ENCODE measurements at regions not wholly inside any gene's neighbourhood (a gene's known extent, or its start where the extent isn't known, plus 50 kb on each side); places are given as distances from the start of the nearest gene placed in this dataset.
"Not testable (repeated sequence)": the region's sequence is repeated elsewhere in the genome, so short reads cannot be mapped to it uniquely, and the experiment has no call there.

DNA sequence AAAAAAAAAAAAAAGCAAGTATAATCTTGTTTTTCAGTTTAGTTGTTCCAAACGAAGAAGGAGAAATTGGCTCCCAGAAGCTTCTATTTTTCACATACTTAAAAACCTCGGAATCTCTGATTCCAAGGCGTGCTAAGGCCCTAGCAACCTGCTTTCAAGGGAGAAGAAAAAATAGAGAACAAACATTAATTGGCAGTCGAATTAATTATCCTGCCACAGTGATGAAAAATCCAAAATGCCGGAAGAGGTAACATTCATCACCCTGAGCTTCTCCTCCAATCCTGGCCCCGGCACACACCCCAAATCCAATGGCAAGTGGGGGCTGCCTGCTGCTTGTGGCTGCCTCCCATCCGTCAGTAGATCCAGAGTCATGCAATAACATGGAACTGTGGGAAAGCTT is 250.2 kb upstream of the CHAC2 start:
- no peaks in the 10 kb centered on the region for H3K27me3 Mint-ChIP-seq
- no peak overlapping the region for H3K27ac Mint-ChIP-seq
- no peaks in the 10 kb centered on the region for H3K4me1 Mint-ChIP-seq
- no peaks in the 10 kb centered on the region for H3K9me3 Mint-ChIP-seq (ENCODE audit: low read depth)
- no peaks in the 10 kb centered on the region for H3K36me3 Mint-ChIP-seq
- DNase-seq, result no peak
- CTCF ChIA-PET, result no interaction called here
- no peak for ATAC-seq
- H3K4me3 Mint-ChIP-seq, result no peak overlapping the region

DNA sequence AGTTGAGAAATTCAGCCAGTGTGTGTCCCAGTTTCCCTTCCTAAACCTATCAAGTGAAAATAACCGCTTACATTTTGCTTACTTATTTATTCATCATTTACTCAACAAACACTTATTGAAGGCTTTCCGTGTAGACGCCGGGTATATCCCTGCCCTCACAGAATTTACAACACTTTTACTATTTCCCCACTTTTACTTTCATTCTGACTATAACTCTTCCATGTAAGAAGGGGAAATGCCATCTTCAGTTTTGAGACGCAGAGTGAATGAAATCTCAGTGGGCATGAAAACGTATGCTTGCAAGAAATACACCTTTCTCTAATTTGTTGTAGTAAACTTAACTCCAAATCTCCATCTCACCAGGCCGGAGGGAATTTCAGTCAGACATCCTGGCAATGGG is 251.0 kb upstream of the CHAC2 start:
- CTCF ChIA-PET, result no interaction called here
- H3K4me1 Mint-ChIP-seq, result no peaks in the 10 kb centered on the region
- no peak for ATAC-seq
- H3K4me3 Mint-ChIP-seq, result no peak overlapping the region
- no peaks in the 10 kb centered on the region for H3K9me3 Mint-ChIP-seq (ENCODE audit: low read depth)
- no peaks in the 10 kb centered on the region for H3K36me3 Mint-ChIP-seq
- H3K27me3 Mint-ChIP-seq, result no peaks in the 10 kb centered on the region
- no peak for DNase-seq
- H3K27ac Mint-ChIP-seq, result no peak overlapping the region

DNA sequence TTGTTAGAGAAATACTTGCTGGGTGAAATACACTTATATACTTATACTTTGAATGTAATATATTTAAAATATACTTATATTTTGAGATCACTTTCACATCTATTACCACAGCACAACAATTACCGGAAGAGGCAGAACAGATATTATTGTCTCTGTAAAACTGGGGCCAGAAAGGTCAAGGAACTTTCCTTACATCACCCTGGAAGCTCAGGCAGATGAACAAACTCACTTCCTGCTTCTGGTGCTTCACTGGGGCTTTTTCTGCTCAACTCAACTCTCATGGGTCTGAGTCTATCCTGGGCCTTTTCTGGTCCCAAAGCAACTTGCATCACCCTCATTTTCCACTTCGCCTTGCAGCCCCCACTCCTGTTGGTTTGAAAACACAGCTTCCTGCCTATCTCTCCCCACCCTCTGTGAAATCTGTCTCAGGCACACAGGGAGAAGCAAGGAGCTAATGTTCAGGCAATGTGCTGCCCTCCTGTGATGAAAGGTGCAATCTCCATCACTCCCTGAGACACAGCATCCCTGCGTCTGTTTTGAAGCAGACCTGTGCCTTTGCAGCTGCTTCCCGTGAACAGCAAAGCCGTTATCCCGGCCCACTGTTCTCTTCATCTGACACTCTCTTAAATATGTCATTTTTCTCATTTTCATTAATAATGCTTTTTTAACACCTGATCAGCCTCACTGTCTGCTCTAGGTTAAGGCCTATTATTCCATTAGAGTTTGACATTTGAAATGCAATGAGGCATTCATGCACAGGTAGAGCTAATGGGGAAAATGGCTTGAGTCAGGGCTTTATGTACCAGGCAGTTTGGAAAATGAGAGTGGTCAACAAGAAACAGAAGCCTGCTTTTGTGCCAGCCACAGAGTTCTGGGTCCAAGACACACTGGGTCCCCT is 251.9 kb upstream of the CHAC2 start:
- CTCF ChIA-PET, result no interaction called here
- H3K9me3 Mint-ChIP-seq (ENCODE audit: low read depth), result no peaks in the 10 kb centered on the region
- no peaks in the 10 kb centered on the region for H3K36me3 Mint-ChIP-seq
- H3K27ac Mint-ChIP-seq, result no peak overlapping the region
- H3K27me3 Mint-ChIP-seq, result no peaks in the 10 kb centered on the region
- H3K4me3 Mint-ChIP-seq, result no peak overlapping the region
- no peaks in the 10 kb centered on the region for H3K4me1 Mint-ChIP-seq
- ATAC-seq (no peak), DNase-seq (no peak)

DNA sequence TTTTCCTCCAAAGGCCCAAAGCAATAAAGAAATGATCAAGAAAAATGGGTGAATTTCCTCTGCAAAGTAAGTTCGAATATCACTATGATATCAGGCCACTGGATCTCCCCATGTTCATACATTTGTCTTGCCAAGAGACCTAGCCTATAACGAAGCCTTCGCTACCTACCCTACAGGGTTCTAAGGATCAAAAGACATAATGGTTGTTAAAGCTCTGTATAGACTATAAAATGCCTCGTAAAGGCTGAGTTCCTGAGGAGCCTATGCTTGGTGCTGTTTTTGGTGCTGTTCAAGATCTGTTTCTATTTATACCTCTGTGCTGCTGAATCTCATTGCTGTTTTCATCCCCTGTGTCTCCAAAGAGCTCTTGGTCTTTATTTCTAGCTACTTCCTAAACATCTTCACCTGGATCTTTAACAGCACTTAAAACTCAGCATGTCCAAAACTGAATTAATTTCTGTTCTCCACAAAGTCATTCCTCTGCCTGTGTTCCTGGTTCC is 254.4 kb upstream of the CHAC2 start:
- CTCF ChIA-PET, result no interaction called here
- Mint-ChIP-seq H3K27me3 (no peaks in the 10 kb centered on the region), H3K4me3 (no peak overlapping the region), H3K9me3 (ENCODE audit: low read depth) (no peaks in the 10 kb centered on the region), H3K36me3 (no peaks in the 10 kb centered on the region), H3K27ac (no peak overlapping the region), H3K4me1 (no peaks in the 10 kb centered on the region)
- no peak for DNase-seq
- ATAC-seq, result no peak

DNA sequence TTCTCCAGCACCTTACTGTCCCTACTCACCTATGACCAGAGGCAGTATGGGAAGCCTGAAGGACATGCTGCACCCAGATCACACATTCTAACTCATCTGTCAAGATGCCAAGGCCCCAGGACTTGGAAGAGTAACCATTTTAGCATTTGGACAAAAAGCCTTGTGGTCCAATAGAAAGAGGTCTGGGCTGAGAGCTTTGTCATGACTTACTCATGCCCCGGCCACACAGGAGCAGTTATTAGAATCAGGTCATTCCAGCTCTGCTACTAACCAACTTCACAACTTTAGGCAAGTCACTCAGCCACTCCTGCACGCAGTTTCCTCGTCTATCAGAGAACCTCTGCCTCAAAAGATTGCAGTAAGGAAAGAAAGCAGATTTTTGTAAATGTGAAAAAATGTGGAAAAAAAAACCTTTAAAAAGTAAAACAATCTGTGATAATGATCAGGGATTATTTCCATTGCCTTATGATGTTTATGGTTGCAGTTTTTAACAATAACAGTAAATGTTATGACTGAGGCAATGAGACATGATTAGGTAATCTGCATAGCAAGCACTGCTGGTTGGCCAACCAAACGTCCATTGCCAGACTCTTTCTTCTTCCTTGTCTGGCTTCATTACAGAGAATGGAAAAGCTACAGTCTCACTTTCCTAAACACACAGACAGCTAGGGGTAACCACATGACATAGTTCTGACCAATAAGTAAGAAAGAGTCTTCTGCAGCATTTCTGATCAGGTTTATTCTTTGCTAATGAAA is 255.4 kb upstream of the CHAC2 start:
- H3K4me3 Mint-ChIP-seq, result no peak overlapping the region
- no peaks in the 10 kb centered on the region for H3K36me3 Mint-ChIP-seq
- no peaks in the 10 kb centered on the region for H3K27me3 Mint-ChIP-seq
- ATAC-seq (no peak), DNase-seq (no peak)
- no peaks in the 10 kb centered on the region for H3K4me1 Mint-ChIP-seq
- CTCF ChIA-PET, result no interaction called here
- no peaks in the 10 kb centered on the region for H3K9me3 Mint-ChIP-seq (ENCODE audit: low read depth)
- H3K27ac Mint-ChIP-seq, result no peak overlapping the region

DNA sequence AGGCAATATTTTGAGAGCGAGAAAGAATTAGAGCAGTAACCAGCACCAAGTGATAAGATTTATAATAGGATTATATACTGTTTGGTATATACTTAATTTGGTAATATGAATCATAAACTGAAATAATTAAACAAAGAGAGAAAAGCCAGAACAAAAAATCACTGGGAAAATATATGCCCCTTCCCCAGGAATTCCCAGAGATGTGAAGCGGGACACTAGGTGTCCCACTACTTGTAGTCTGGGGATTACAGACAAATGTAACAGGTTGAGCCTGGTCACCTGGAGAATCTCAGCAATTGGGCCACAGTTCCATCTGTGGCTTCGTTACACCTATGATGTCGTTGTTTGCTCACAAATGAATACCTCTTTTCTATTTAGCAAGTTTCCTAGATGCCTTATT is 256.1 kb upstream of the CHAC2 start:
- Mint-ChIP-seq H3K36me3 (no peaks in the 10 kb centered on the region), H3K27me3 (no peaks in the 10 kb centered on the region), H3K9me3 (ENCODE audit: low read depth) (no peaks in the 10 kb centered on the region), H3K4me3 (no peak overlapping the region), H3K27ac (no peak overlapping the region), H3K4me1 (no peaks in the 10 kb centered on the region)
- ATAC-seq (no peak), DNase-seq (no peak)
- CTCF ChIA-PET, result no interaction called here

DNA sequence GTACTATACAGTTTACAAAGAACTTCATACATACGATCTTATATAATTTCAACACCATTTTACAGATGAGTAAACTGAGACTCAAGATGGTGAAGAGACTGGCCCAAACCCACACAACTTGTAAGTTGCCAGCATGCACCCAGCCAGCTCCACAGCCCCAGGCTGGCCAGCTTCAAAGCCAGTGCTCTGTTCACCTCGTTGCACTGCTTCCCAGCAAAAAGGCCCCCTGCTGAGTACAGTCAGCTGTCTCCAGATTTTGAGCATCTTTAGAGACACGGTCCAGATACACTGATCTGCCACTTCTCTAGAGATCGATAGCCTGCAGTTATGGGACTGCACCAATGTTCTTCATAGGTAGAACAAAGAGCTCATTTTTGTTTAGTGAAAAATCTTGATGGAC is 257.2 kb upstream of the CHAC2 start:
- no peaks in the 10 kb centered on the region for H3K9me3 Mint-ChIP-seq (ENCODE audit: low read depth)
- CTCF ChIA-PET, result no interaction called here
- DNase-seq, result no peak
- no peaks in the 10 kb centered on the region for H3K4me1 Mint-ChIP-seq
- no peaks in the 10 kb centered on the region for H3K27me3 Mint-ChIP-seq
- no peak overlapping the region for H3K4me3 Mint-ChIP-seq
- H3K36me3 Mint-ChIP-seq, result no peaks in the 10 kb centered on the region
- no peak overlapping the region for H3K27ac Mint-ChIP-seq
- no peak for ATAC-seq

DNA sequence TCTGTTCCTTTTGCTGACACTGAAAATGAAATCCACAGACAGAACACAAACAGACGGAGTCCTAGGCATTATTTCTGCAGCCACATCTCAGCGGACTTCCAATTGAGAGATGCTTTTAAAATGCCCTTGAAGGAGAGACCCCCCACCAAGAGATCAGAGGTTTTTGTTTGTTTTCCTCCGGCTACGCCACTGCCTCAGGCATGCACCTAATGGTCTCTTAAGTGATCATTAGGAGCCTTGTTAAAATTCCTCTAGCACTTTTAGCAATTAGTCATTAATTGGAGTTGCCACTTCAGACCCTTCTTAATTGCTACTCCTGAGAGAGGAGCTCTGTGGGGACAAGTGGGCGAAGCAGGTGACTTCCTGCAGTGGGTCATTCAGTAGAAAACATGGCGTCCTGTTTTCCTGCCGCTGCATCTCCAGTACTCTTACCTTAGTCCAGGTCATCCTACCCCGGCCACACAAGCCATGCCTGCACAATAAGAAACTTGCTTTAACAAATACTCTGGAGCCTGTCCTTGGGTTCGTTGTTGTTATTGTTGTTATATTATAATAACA is 257.7 kb upstream of the CHAC2 start:
- Mint-ChIP-seq H3K9me3 (ENCODE audit: low read depth) (no peaks in the 10 kb centered on the region), H3K4me1 (no peaks in the 10 kb centered on the region), H3K4me3 (no peak overlapping the region), H3K27me3 (no peaks in the 10 kb centered on the region), H3K27ac (no peak overlapping the region), H3K36me3 (no peaks in the 10 kb centered on the region)
- DNase-seq (no peak), ATAC-seq (no peak)
- CTCF ChIA-PET, result no interaction called here

DNA sequence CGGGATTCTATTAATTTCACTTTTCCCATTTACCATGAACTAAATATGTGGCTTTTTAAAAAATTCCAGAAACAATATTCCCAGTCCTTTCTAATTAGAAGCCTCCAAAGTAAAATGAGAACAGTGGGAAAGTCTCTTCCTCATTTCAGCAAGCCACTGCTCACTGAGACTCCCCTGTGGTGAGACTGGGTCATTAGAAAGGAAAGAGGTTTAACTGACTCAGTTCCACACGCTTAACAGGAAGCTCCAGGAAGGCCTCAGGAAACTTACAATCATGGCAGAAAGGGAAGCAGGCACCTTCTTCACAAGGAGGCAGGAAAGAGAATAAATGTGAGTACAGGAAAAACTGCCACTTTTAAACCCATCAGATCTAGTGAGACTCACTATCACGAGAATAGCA is 258.9 kb upstream of the CHAC2 start:
- ATAC-seq (no peak), DNase-seq (no peak)
- Mint-ChIP-seq H3K27ac (no peak overlapping the region), H3K36me3 (no peaks in the 10 kb centered on the region), H3K27me3 (peaks cover 2% of the 10 kb centered on the region), H3K9me3 (ENCODE audit: low read depth) (no peaks in the 10 kb centered on the region), H3K4me3 (no peak overlapping the region), H3K4me1 (no peaks in the 10 kb centered on the region)
- CTCF ChIA-PET, result no interaction called here

DNA sequence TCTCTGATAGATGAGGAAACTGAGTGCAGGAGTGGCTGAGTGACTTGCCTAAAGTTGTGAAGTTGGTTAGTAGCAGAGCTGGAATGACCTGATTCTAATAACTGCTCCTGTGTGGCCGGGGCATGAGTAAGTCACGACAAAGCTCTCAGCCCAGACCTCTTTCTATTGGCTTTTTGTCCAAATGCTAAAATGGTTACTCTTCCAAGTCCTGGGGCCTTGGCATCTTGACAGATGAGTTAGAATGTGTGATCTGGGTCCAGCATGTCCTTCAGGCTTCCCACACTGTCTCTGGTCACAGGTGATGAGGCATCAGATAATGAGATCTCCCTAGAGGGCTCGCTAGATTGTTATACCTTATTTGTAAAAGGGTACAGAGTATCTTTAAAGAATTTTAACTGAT is 260.5 kb upstream of the CHAC2 start:
- H3K27me3 Mint-ChIP-seq; ATAC-seq; H3K4me3 Mint-ChIP-seq; H3K4me1 Mint-ChIP-seq; CTCF ChIA-PET; H3K36me3 Mint-ChIP-seq; DNase-seq; H3K27ac Mint-ChIP-seq; H3K9me3 Mint-ChIP-seq (ENCODE audit: low read depth): not testable (repeated sequence)

DNA sequence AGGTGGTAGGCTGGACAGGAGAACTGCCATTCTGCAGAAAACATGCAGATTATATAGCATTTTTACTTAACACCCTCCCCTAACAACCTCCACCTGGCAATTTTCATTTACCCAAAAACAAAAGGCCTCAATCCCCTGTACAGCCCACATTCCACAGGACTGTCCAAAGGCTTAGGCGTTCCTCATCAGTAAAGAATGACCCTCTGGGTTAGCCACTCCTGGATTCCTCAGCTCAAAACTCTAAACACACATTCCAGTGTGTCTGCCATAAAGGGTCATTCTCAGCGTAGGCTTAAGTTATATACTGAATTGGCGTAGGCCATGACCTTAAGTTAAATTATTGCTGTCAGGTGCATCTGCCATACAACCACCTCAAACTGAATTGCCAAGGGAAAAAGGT is 261.8 kb upstream of the CHAC2 start:
- no peaks in the 10 kb centered on the region for H3K36me3 Mint-ChIP-seq
- H3K9me3 Mint-ChIP-seq (ENCODE audit: low read depth), result no peaks in the 10 kb centered on the region
- ATAC-seq (no peak), DNase-seq (no peak)
- no peaks in the 10 kb centered on the region for H3K4me1 Mint-ChIP-seq
- peaks cover 2% of the 10 kb centered on the region for H3K27me3 Mint-ChIP-seq
- CTCF ChIA-PET, result no interaction called here
- no peak overlapping the region for H3K4me3 Mint-ChIP-seq
- no peak overlapping the region for H3K27ac Mint-ChIP-seq

DNA sequence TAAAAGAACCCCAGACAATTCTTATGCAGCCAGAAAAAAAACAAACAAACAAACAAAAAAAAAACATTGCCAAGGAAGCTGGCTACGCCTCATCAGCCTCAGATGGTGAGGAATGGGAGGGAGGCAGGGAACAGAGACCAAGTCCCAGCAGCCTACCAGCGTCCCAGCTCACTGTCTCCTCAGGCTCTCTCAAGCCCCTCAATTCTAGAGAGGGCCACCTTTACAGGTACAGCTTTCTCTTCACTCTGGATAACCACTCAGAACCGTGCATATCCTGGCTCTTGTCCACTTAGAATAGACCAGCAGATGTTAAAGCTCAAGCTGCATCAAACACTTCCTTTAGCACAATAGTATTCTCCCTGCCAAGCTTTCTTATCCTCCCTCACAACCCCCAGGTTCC is 263.1 kb upstream of the CHAC2 start:
- Mint-ChIP-seq H3K4me1 (no peaks in the 10 kb centered on the region), H3K36me3 (no peaks in the 10 kb centered on the region), H3K9me3 (ENCODE audit: low read depth) (no peaks in the 10 kb centered on the region), H3K4me3 (no peak overlapping the region), H3K27ac (no peak overlapping the region), H3K27me3 (peaks cover 2% of the 10 kb centered on the region)
- DNase-seq (no peak), ATAC-seq (no peak)
- CTCF ChIA-PET, result interaction anchor here (0.8 kb wide), 1 partner anchor 9 kb away, joined by 3 read pairs; no protein-coding TSS in a partner anchor

DNA sequence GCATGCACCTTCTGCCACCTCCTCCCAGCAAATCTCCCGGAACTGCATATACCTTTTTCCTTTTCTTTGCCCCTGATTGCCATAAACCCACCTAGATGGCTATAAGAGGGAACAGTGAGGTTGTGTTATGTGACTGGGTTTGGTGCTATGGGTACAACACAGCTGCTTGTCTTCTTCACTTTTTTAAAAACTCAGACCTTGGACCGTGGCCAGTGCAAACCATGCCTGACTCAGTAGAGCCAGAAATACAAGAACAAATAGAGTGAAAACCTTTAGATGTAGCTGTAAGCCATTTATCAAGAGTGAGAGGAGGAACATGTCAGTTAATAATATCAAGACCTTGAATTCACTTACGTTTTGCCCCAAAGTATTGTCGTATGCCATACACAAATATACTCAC is 267.4 kb upstream of the CHAC2 start:
- H3K9me3 Mint-ChIP-seq (ENCODE audit: low read depth), result no peaks in the 10 kb centered on the region
- no peak overlapping the region for H3K27ac Mint-ChIP-seq
- H3K4me3 Mint-ChIP-seq, result no peak overlapping the region
- H3K36me3 Mint-ChIP-seq, result no peaks in the 10 kb centered on the region
- H3K27me3 Mint-ChIP-seq, result peaks cover 2% of the 10 kb centered on the region
- ATAC-seq (no peak), DNase-seq (no peak)
- no peaks in the 10 kb centered on the region for H3K4me1 Mint-ChIP-seq
- CTCF ChIA-PET, result no interaction called here

DNA sequence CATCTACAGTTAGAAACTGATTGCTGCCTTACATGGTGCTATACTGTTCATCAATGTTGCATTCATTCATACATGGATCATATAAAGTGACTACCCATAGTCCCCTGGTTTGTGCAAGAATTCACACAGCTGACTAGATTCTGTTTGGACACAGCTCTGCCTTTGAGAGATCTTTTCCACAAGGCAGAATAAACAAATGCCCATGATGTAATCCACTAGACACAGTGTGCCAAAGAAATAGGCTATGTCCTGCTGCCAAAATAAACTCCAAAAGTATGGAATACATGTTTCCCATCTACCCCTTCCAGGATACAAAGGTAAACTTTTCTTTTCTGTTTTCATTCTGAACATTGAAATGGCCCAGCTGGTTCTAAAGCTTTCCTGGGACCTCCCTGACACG is 269.4 kb upstream of the CHAC2 start:
- H3K36me3 Mint-ChIP-seq, result no peaks in the 10 kb centered on the region
- no peak overlapping the region for H3K27ac Mint-ChIP-seq
- no peaks in the 10 kb centered on the region for H3K27me3 Mint-ChIP-seq
- DNase-seq, result no peak
- ATAC-seq, result no peak
- H3K4me1 Mint-ChIP-seq, result no peaks in the 10 kb centered on the region
- no peaks in the 10 kb centered on the region for H3K9me3 Mint-ChIP-seq (ENCODE audit: low read depth)
- CTCF ChIA-PET, result no interaction called here
- H3K4me3 Mint-ChIP-seq, result no peak overlapping the region
